ENCODE measurements at regions not wholly inside any gene's neighbourhood (a gene's known extent, or its start where the extent isn't known, plus 50 kb on each side); places are given as distances from the start of the nearest gene placed in this dataset.

GRCh38 chr4:11604821-11605220 is 176.1 kb upstream of the HS3ST1 start:
- no peak overlapping the region for H3K4me3 ChIP-seq (ENCODE audit: low read depth, low read length)
- no peak for DNase-seq (ENCODE audit: low read depth)
- no peak for TF ChIP-seq CTCF (conservative IDR thresholded peaks at IDR 0.05; ENCODE audit: low read depth, low read length)

- DNase-seq (ENCODE audit: low read depth) = no peak
- TF ChIP-seq CTCF (conservative IDR thresholded peaks at IDR 0.05; ENCODE audit: low read depth, low read length) = no peak
- H3K4me3 ChIP-seq (ENCODE audit: low read depth, low read length) = no peak overlapping the region
Measured at GRCh38 chr4:11603591-11604194, 175.0 kb upstream of the HS3ST1 start.

- no peak for DNase-seq (ENCODE audit: low read depth)
- H3K4me3 ChIP-seq (ENCODE audit: low read depth, low read length) = no peak overlapping the region
- TF ChIP-seq CTCF (conservative IDR thresholded peaks at IDR 0.05; ENCODE audit: low read depth, low read length) = no peak
Measured at GRCh38 chr4:11602606-11603340, 174.1 kb upstream of the HS3ST1 start.

- no peak overlapping the region for H3K4me3 ChIP-seq (ENCODE audit: low read depth, low read length)
- DNase-seq (ENCODE audit: low read depth) = no peak
- TF ChIP-seq CTCF (conservative IDR thresholded peaks at IDR 0.05; ENCODE audit: low read depth, low read length) = no peak
Measured at GRCh38 chr4:11599064-11599463, 170.4 kb upstream of the HS3ST1 start.

GRCh38 chr4:11598591-11598990 is 169.9 kb upstream of the HS3ST1 start:
- no peak for DNase-seq (ENCODE audit: low read depth)
- TF ChIP-seq CTCF (conservative IDR thresholded peaks at IDR 0.05; ENCODE audit: low read depth, low read length) = no peak

GRCh38 chr4:11597506-11597905 is 168.8 kb upstream of the HS3ST1 start:
- no peak for TF ChIP-seq CTCF (conservative IDR thresholded peaks at IDR 0.05; ENCODE audit: low read depth, low read length)
- DNase-seq (ENCODE audit: low read depth) = no peak
- no peak overlapping the region for H3K4me3 ChIP-seq (ENCODE audit: low read depth, low read length)

More at GRCh38 chr4:11598591-11598990, 169.9 kb upstream of the HS3ST1 start:
- H3K4me3 ChIP-seq (ENCODE audit: low read depth, low read length) = no peak overlapping the region

GRCh38 chr4:11596989-11597388 is 168.3 kb upstream of the HS3ST1 start:
- no peak for DNase-seq (ENCODE audit: low read depth)
- H3K4me3 ChIP-seq (ENCODE audit: low read depth, low read length) = no peak overlapping the region
- no peak for TF ChIP-seq CTCF (conservative IDR thresholded peaks at IDR 0.05; ENCODE audit: low read depth, low read length)

Measured in epithelial cell of proximal tubule (primary cell).